NCI-H510A treated with DMSO at 0.1 percent for 48 hours (cell line): ENCODE measurements at regions not wholly inside any gene's neighbourhood (a gene's known extent, or its start where the extent isn't known, plus 50 kb on each side); places are given as distances from the start of the nearest gene placed in this dataset.
A peak's percentile ranks its signal among the peaks of the same experiment; 100 is the strongest.

ENCODE experiments used
- DNase-seq: peaks from one replicate; lab custom pipeline; 2025; lab: John Stamatoyannopoulos, UW

DNA sequence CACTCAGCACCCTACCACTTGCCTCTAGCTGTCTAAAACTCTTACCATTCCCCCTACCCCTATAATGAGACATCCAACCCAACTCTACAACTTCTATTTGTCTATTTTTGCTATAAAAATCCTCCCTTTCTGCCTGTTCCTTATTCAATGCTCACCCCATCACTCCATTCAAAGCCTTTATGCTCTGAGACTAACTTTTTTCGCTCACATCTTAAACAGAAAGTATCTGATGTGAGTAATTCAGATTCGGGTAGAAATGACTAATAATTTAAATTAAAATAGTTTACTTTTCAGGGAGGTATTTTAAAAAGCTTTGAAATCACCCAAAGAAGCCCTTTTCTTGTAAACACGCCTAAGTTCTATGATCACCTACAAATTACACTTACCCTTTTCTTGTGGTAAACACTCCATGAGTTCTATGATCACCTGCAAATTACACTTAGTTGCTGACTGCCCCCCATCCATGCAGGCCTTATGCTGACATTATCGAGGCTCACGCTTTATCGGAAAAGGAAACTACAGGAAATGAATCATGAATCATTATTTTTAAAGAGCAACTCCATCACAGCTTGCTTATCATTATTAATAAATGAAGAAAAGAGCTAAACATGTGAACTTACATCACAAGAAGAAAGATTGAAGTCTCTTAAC is 168.7 kb upstream of the PPP1R2C start:
- no peak for DNase-seq

DNA sequence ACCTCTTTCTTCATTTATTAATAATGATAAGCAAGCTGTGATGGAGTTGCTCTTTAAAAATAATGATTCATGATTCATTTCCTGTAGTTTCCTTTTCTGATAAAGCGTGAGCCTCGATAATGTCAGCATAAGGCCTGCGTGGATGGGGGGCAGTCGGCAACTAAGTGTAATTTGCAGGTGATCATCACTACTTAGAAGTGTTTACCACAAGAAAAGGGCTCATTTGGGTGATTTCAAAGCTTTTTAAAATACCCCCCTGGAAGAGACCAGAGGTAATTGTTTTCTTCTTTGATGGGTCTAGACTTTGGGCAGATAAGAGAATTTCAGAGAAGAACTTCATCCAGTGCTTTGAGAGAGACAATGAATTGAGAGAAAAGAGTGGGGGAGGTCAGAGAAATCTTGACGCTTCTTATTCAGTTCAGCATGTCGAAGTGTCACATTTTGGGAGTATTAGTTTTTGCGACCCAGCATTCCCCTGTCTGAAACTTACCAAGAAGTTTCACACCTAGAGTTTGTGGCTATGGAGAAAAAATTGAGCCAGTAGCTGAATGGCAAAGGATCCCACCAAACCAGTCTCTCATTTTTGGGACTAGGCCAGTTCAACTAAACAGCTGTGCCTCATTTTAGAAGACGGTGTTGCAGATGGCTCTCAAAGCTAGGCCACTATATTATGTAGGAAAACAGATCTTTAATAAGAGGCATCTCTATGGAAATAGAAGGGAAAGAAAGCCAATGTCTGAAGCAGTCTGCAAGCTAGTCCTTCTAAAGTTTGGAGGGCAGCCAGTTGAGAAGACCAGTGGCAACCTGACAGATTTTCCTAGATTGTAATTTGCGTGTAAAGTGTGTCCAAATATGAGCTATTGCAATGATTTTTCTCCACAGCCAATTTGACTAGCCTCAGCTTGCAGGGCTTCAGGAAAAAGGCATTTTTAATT is 171.0 kb upstream of the PPP1R2C start:
- no peak for DNase-seq

DNA sequence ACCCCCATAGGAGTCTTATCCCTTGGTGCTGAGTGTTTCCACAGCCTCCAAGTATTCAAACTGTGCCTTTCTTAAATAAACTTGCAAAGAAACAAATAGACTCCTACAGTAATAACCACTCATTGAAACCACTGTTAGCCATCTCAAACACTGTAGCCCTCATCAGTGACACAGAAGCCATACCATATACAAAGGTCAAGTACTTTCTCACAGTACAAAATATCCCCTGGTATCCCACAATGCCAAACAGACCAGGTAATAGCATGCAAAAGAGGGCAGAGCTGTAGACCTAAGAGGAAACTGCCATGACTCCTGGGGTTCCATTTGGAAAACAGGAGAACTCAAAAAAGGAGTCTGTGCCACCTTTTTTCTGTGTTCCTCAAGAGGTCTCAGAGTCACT is 173.8 kb upstream of the PPP1R2C start:
- DNase-seq: no peak

GRCh38 chrX:42952621-42953020 is 174.7 kb upstream of the PPP1R2C start:
- DNase-seq: no peak

GRCh38 chrX:42954880-42955279 is 176.9 kb upstream of the PPP1R2C start:
- DNase-seq: no peak

GRCh38 chrX:42955349-42955748 is 177.4 kb upstream of the PPP1R2C start:
- DNase-seq: no peak

GRCh38 chrX:42967681-42968300 is 189.8 kb upstream of the PPP1R2C start:
- DNase-seq: no peak

DNA sequence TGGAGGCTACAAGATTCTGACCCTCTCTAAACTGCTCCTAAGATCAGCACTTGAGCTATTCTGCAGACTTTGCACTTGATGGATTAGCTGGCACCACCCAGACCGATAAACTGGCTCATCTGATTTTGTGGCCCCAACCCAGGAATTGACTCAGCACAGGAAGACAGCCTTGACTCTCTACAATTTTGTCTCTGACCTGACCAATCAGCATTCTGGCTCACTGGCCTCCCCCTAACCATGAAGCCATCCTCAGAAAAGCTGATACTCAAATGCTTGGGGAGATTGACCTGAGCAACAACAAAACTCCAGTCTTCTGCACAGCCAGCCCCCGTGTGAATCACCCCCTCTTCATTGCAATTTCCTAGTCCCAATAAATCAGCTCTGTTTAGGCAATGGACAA is 195.4 kb upstream of the PPP1R2C start:
- no peak for DNase-seq

DNA sequence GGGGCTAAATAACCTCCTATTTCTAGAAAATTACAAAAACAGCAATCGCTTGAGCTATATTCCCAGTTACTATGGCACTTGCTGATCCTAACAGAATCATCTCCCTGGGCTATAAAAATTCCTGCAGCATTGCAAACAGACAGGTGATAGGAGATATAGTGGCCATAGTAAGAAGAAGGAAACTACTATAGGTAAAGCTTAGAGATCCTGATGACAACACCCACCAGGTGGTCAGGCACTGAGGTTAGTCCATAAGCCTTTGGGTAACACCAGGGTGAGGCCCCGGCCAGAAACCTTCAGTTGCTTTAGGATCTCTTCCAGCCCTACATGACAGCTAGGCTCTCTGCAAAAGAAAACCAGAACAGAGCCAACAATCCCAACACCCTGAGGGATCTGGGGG is 197.9 kb upstream of the PPP1R2C start:
- no peak for DNase-seq

DNA sequence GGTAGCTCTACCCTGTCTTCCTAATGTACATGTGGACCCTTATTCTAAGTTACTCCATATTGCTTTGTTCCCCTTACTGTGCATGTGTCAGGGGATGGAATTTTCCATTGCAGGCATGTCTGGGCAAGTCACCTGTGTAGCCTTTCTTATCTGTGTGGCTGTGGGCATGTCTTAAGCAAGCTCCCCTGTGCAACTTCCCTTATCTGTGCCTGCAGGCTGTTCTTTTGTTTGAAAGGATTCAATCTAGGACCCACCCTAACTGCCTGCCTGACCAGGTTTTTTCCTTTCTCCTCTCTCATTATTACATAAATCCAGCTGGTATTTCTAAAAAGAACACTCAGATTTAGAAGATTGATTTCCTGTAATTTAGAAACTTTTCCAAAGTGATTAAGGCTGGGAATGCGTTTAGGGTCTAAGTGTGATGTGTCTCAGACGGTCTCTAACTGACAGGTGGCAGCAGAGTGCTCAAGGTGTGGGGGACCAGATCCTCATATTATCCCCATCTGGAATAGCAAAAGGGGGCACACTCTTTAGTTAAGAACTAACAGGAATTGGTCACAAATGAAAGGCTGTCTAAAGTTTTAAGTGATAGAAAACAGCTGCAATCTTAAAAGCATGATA is 198.9 kb upstream of the PPP1R2C start:
- DNase-seq: no peak

DNA sequence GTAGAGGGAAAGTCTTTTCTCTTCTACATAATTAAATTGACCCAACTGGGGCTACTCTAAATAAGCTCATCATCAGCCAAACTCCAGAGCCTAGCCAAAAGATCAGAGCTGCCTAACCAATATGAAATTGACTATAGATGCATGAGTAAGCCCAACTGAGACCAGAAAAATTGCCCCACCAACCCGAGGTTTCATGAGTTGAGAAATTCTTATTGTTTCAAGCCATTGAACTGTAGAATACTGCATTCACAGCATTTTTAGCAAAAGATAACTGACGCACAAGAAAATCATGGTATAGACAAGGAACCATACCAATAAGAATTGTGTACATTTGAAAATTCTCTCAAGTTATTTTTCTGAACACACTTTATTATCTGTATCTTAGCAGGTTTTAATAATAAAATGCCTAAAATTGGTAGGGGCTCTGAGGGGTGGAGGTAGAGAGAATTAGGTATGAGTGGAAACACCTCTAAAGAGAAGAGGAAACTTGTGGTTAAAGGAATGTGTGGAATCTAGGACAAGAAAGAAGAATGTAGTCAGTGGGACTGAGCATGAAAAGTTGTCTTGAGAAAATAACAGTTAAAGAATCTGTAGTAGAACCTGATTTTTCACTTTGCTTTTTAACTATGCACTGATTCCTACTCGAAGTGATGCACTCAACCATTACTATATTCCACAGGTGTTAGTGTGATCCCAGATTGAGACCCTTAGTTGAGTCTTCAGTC is 200.9 kb upstream of the PPP1R2C start:
- DNase-seq: no peak

GRCh38 chrX:42988700-42989099 is 210.7 kb upstream of the PPP1R2C start:
- DNase-seq: no peak

DNA sequence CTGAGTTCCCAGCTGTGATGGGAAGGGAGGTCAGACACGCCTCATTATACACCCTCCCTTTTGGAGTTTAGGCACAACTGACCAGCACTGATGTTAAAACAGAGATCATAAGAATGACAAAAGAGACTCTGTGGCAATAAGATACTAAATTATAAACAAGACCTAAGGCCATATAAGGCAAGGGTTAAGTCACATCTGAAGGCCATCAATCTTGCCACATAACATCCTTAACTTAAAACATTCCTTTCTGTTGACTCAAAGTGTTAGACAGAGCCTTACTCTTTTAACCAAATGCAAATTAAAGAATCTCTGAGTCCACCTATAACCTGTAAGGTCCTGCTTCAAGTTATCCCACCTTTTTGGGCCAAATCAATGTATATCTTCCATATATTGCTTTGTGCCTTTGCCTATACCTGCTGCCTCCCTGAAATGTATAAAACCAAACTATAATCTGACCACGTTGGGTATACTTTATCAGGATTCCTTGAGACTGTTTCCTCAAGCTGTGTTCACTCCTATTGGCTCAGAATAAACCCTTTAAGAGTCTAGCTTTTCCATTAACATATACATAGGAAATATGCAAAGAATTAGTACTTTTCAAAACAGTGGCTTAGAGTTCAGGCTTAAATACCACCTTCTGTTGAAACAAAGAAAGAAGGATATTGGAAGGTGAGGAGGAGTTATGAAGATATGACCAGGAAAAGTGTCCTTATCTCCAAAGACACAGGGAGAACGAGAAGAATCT is 214.4 kb upstream of the PPP1R2C start:
- DNase-seq: no peak

- no peak for DNase-seq
Measured at GRCh38 chrX:42996861-42997260, 218.9 kb upstream of the PPP1R2C start.

DNA sequence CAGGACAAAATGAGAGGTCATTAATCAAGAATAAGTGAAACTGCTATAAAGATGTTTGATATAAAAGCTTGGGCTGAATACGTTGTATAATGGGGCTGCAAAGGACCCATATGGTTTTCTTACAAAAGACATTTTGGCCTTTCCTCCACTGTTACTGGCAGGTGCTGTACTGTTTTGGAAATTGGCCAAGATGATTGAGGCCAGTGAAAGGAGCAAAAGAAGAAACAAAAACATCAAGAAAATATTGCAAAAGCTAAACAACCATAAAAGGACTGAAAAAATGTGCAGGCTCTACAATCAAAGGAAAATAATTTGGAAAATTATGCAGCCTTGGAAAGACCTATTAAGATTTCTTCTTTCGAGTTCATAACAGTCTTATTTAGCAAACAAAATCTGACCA is 222.2 kb upstream of the PPP1R2C start:
- no peak for DNase-seq

GRCh38 chrX:43002526-43003203 is 224.7 kb upstream of the PPP1R2C start:
- no peak for DNase-seq

- DNase-seq: no peak
Measured at GRCh38 chrX:43003204-43003565, 225.2 kb upstream of the PPP1R2C start.

GRCh38 chrX:43003939-43004338 is 226.0 kb upstream of the PPP1R2C start:
- no peak for DNase-seq

- no peak for DNase-seq
Measured at GRCh38 chrX:43005561-43005960, 227.6 kb upstream of the PPP1R2C start.

DNA sequence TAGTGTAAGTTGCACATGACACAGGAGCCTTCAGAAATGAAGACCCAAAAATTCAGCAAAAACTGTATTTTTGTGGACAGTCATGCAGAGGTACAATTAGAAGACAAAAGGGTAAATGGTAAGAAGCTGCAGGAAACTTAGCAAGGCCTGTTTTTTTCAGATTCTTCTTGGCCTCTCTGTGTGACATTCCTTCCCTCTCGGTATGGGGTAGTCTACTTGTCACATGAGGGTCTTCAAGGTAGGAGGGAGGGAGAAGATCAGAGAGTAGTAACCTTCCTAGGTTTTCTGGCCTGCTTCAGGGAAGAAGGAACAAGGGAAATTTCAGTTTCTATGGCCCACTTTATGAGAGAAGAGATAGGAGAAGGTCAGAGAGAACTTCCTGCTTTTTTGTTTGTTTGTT is 230.4 kb upstream of the PPP1R2C start:
- no peak for DNase-seq

DNA sequence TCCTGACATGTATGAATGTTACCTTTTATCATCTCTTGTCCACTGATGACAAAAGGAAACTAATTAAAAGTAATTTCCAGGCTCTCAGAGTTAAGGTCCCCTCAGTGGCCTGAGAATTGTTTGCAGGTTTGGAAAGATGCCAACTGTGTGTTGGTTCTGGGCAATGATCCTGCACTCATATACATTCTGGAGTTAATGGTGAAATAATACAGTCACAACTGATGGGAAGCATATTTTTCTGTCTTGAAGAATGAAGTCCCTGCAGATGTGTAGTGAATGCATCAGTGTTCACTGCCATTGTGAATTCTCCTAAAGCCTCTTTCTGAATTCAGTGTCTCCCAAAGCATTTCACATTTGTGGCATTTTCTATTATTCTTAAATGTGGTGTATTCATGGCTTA is 238.1 kb upstream of the PPP1R2C start:
- DNase-seq: peak; percentile 0
